ENCODE measurements at regions not wholly inside any gene's neighbourhood (a gene's known extent, or its start where the extent isn't known, plus 50 kb on each side); places are given as distances from the start of the nearest gene placed in this dataset.

GRCh38 chr4:165627128-165627527 lies 245.9 kb upstream of the TLL1 start:
- H3K4me3 ChIP-seq (ENCODE audit: low read depth, low read length): no peak overlapping the region
- DNase-seq (ENCODE audit: low read depth): no peak
- TF ChIP-seq, protein P1, sequence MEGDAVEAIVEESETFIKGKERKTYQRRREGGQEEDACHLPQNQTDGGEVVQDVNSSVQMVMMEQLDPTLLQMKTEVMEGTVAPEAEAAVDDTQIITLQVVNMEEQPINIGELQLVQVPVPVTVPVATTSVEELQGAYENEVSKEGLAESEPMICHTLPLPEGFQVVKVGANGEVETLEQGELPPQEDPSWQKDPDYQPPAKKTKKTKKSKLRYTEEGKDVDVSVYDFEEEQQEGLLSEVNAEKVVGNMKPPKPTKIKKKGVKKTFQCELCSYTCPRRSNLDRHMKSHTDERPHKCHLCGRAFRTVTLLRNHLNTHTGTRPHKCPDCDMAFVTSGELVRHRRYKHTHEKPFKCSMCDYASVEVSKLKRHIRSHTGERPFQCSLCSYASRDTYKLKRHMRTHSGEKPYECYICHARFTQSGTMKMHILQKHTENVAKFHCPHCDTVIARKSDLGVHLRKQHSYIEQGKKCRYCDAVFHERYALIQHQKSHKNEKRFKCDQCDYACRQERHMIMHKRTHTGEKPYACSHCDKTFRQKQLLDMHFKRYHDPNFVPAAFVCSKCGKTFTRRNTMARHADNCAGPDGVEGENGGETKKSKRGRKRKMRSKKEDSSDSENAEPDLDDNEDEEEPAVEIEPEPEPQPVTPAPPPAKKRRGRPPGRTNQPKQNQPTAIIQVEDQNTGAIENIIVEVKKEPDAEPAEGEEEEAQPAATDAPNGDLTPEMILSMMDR (conservative IDR thresholded peaks at IDR 0.05; ENCODE audit: low read depth, low read length): no peak

DNA sequence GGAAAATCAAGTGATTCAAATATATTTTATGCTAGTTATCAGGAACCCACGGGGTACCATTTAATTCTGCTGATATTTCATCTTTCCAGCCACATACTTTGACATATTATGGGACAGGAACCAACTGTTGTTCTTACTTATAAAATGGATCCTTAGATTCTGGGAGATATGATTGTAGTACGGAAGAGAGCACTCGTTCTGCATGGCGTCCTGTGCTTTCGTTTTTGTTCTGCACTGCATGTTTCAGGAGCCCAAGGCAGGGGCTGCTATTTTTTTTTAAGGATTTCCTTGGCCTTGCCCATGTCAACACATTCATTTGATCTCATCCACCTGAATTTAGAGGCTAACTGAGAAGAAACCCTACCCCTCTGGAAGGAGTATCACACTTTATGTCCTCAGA lies 245.5 kb upstream of the TLL1 start:
- DNase-seq (ENCODE audit: low read depth): no peak
- H3K4me3 ChIP-seq (ENCODE audit: low read depth, low read length): no peak overlapping the region
- TF ChIP-seq, protein P1 (conservative IDR thresholded peaks at IDR 0.05; ENCODE audit: low read depth, low read length): no peak

DNA sequence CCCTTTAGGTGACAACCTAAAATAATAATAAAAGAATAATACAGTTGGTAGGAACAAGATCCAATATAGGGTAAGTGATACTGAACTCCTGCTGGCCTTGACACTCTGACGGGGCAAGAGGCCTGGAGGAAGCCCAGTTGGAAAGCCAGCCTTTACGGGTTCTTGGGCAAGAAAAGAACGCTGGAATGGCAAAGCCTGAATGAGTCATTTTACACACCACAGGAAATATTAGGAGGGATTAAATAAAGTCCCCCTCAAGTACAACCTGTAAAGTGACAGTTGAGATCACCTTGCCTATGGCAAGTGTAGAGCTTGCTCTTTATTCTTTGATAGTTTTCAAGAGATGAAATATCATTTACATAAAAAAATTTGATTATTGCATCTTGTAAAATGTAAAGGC lies 244.5 kb upstream of the TLL1 start:
- TF ChIP-seq, protein P1 (conservative IDR thresholded peaks at IDR 0.05; ENCODE audit: low read depth, low read length): no peak
- no peak for DNase-seq (ENCODE audit: low read depth)
- H3K4me3 ChIP-seq (ENCODE audit: low read depth, low read length): no peak overlapping the region

GRCh38 chr4:165630671-165631070 lies 242.4 kb upstream of the TLL1 start:
- TF ChIP-seq, protein P1 (conservative IDR thresholded peaks at IDR 0.05; ENCODE audit: low read depth, low read length): no peak
- H3K4me3 ChIP-seq (ENCODE audit: low read depth, low read length): no peak overlapping the region
- DNase-seq (ENCODE audit: low read depth): no peak

DNA sequence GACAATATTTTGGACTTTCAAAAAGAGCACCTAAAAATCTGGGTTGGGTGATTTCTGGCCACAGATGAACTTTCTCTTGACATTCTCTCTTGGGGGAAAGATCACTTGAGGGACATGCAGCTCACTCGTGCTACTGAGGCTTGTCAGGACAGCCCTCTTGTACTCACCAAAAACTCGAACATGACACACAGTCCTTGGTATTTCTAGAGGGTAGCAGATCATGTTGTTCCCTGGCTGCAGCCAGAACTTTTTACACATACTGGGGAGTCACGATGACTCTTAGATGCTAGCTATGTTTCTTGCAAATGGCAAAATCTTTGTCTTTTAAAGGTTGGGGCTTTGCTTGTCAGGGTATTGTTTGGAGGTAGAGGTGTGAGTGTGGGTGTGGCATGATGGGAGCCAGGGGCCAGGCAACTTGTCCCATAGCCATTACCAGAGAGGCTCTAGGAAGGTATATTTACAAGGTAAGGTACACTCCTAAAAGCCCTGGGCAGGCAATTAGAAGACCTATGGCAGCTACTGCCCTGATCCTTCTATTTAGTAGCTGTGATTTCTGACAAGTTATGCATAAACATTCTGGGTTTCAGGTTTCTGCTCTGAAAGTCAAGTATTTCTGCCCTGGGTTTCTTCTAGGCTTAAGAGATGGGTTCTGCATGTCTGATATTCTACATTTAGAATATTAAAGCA lies 241.7 kb upstream of the TLL1 start:
- H3K4me3 ChIP-seq (ENCODE audit: low read depth, low read length): no peak overlapping the region
- no peak for DNase-seq (ENCODE audit: low read depth)
- TF ChIP-seq, protein P1 (conservative IDR thresholded peaks at IDR 0.05; ENCODE audit: low read depth, low read length): no peak

- no peak for DNase-seq (ENCODE audit: low read depth)
- TF ChIP-seq, protein P1 (conservative IDR thresholded peaks at IDR 0.05; ENCODE audit: low read depth, low read length): no peak
- H3K4me3 ChIP-seq (ENCODE audit: low read depth, low read length): no peak overlapping the region
Measured at GRCh38 chr4:165631912-165632311, 241.1 kb upstream of the TLL1 start.

GRCh38 chr4:165634766-165635165 lies 238.3 kb upstream of the TLL1 start:
- no peak for DNase-seq (ENCODE audit: low read depth)
- TF ChIP-seq, protein P1 (conservative IDR thresholded peaks at IDR 0.05; ENCODE audit: low read depth, low read length): no peak
- H3K4me3 ChIP-seq (ENCODE audit: low read depth, low read length): no peak overlapping the region
